HG02870 (cell line): ENCODE measurements at regions not wholly inside any gene's neighbourhood (a gene's known extent, or its start where the extent isn't known, plus 50 kb on each side); places are given as distances from the start of the nearest gene placed in this dataset.
"Not testable (repeated sequence)": the region's sequence is repeated elsewhere in the genome, so short reads cannot be mapped to it uniquely, and the experiment has no call there.

Experiments
- ATAC-seq: cut with Tn5 transposase; IDR thresholded peaks from one replicate; pipeline ENCODE4 v1.9.1; 2021; ENCODE audit warnings: mild to moderate bottlenecking, moderate library complexity; ENCODE audit not compliant: unreplicated experiment

GRCh38 chr16:5966004-5966403 lies 868.4 kb upstream of the EEF2KMT start:
- no peak for ATAC-seq

DNA sequence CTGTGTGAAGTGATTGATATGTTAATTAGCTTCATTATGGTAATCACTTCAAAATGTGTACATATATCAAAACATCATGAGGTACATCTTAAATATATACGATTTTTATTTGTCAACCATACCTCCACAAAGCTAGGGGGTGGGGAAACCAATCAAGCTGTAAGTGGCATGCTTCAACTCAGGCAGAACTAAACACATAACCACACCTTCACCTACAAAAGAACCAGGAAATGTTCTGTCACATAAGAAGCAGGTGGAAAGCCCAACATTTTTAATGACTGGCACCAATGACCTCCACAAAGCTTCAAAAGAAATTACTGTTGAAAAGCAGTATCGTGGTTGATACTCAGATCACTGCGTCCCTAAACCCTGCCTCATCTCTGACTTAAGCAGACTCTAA lies 867.7 kb upstream of the EEF2KMT start:
- ATAC-seq, result no peak

DNA sequence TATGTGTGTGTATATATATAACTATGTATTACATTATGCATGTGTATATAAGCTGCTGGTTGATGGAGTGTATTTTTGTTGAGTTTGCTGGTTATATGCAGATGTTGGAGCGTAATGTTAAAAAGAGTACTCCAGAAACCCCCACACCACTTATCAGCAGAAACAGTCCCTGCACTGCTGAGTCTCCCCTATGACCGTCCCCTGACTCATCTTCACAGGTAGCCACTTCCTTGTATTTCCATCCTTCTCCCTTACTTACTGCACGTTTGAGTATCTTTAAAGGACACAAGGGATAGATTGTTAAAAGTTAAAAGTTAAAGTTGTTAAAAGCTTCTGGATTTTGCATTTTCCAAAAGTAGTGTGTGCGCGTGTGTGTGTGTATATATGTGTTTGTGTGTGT lies 853.9 kb upstream of the EEF2KMT start:
- ATAC-seq, result no peak

GRCh38 chr16:5944971-5945370 lies 847.4 kb upstream of the EEF2KMT start:
- ATAC-seq, result no peak

DNA sequence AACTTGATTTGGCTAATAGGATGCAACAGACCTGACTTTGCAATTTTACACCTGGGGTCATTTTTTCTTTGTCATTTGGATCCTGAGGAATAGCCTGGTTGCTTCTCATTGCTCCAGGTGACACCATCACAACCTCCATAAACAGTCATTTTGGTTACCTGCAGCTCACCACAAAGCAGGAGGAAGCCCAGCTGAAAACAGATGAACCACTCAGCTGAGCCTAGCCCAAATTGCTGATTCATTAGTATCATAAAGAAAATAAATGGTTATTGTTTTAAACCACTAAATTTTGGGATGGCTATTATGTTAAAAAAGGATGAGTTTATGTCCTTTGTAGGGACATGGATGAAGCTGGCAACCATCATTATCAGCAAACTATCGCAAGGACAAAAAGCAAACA lies 841.0 kb upstream of the EEF2KMT start:
- no peak for ATAC-seq

- no peak for ATAC-seq
Measured at GRCh38 chr16:5932906-5933305, 835.3 kb upstream of the EEF2KMT start.

GRCh38 chr16:5928476-5929065 lies 831.0 kb upstream of the EEF2KMT start:
- no peak for ATAC-seq

DNA sequence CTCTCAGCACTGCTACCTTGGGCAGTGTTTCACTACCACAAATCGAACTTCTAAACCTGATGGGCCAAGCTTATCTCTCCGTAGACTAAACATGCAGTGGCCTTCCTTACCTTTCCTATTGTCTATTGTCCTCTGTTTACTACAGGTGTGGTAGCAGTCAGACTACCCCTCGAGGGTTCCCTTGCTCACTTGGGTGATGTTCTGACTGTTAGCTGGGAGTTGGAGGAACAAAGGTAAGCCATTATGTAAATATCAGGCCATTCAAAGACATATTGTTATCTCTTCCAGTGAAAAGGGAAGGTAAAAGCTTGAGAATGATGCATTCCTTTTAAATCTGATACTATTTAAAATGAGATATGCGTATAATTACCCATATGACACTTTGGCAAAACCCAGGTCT lies 828.3 kb upstream of the EEF2KMT start:
- no peak for ATAC-seq

DNA sequence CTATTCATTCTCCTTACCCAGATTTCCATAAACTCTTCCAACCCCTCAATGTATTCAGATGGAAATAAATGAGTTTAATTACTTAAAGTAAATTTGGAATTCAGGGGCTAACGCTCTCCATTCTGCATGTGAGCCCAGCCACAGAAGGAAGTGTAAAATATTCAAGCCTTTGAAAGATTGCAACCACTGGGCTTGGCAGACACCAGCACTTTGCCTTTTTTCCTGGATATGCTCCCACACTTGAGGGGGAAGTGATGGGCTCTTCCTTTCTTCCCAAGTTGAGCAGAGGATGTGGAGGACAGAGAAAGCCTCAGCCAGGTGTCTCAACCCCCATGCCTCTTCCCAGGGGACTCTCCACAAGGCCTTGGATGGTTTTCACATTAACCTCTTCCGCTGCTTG lies 825.1 kb upstream of the EEF2KMT start:
- no peak for ATAC-seq

- ATAC-seq, result no peak
Measured at GRCh38 chr16:5918567-5919130, 821.1 kb upstream of the EEF2KMT start.

DNA sequence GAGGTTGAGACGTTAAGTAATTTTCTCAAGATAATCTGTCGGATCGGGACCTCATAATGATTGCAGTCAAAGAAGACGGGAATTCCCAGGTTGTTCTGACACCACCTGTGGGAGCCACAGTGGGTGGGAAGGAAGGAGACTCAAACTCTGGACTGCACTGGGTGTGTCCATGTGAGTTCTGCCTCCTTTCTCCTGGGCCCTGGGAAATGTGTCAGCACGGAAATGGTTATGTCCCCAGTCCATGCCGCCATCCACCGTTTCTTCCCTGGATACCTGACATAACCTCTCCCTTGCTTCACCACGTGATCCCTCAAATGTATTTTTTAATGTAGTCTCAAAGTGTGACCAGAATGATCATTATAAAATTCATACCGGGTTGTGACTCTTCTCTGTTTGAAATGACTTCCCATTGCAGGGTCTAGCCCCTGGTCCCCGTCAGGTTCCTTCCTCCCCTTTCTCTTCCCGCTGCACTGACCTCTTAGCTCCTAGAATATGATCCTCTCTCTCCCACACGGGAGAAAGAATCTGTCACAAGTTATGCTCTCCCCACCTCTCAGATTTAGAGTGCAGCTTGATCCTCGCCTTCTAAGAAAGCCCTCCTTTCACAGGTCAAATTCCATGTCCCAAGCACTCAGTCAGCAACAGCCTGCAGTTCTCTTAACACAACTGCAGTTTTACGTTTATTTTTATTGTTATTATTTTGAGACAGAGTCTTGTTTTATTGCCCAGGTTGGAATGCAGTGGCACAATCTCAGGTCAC lies 820.0 kb upstream of the EEF2KMT start:
- ATAC-seq, result no peak

DNA sequence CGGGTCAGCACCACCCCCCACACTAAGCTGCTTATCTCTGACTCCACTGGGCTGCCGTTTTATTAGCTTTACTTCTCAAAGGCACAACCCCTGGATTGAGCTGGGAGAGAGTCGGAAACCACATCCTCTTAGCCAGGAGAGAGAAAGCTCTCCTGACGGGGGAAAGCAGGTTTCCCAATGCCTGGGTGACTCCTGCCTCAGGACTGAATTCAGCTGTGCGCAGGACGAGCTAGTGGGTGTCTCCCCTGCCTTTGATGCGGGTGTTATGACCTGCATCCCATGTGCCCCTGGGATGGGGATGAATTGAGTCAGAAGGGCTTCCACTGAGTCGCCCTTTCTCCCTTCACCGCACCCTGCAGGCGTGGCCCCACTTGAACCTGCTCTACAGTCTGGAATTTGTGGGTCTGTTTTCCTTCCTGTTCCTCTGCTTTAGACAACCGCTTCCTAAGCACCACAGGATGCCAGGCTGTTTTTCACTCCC lies 819.2 kb upstream of the EEF2KMT start:
- no peak for ATAC-seq

- ATAC-seq, result no peak
Measured at GRCh38 chr16:5911241-5911640, 813.6 kb upstream of the EEF2KMT start.

DNA sequence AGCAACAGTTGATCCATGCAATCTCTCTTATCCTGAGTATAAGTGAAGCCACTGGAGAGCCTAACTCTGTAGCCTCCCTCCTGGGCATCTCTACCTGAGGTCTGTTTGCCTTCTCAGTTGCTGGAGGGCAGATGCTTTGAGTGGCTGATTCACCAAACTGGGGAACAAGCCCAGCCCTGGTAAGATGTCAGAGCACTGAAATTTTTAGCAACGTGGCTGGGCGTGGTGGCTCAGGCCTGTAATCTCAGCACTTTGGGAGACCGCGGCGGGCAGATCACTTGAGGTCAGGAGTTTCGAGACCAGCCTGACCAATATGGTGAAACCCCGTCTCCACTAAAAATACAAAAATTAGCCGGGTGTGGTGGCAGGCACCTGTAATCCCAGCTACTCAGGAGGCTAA lies 812.0 kb upstream of the EEF2KMT start:
- ATAC-seq, result not testable (repeated sequence)

DNA sequence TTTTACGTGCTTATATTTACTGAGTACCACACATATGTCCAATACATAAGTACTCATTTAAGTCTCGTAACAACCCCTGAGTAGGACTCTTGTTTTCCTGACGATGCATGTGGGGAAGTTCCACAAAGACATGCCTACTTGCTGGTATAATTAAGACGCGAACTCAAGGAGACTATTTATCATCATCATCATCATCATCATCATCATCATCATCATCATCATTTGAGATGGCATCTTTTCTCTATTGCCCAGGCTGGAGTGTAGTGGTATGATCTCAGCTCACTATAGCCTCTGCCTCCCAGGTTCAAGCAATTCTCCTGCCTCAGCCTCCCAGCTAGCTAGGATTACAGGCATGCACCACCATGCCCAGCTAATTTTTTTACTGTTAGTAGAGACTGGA lies 809.9 kb upstream of the EEF2KMT start:
- ATAC-seq, result no peak

DNA sequence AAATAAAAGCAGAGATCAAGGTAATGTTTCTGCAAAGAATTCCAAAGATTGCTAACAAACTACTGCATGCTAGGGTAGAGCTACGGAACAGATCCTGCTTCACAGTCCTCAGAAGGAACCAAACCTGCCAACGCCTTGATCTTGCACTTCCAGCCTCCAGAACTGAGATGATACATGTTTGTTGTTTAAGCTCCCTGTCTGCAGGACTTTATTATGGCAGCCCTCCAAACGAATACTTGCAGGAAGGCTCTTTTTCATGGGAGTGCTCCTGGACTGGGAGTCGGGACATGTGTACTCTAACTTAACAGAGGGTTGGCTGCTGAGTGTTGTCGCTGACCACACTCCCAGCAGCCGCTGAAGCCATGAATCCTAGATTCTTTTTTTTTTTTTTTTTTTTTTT lies 808.8 kb upstream of the EEF2KMT start:
- ATAC-seq, result no peak

DNA sequence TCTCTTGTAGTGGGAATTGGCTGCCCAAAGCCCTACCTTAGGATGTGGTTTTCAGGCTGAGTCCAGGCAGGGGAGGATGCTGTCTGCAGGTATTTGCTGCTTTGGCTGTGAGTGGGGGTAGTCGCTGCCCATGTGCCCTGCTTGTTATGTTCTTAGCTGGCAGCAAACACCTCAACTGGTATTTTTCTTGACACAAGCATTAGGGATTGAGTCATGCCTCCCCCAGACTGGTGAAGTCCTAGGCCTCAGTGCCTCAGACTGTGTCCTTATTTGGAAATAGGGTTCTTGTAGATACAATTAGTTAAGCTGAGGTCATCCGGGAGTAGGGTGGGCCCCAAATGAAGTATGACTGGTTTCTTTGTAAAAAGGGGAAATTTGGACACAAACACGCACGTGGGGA lies 808.3 kb upstream of the EEF2KMT start:
- no peak for ATAC-seq

- no peak for ATAC-seq
Measured at GRCh38 chr16:5903832-5904231, 806.2 kb upstream of the EEF2KMT start.

GRCh38 chr16:5903153-5903552 lies 805.6 kb upstream of the EEF2KMT start:
- no peak for ATAC-seq

DNA sequence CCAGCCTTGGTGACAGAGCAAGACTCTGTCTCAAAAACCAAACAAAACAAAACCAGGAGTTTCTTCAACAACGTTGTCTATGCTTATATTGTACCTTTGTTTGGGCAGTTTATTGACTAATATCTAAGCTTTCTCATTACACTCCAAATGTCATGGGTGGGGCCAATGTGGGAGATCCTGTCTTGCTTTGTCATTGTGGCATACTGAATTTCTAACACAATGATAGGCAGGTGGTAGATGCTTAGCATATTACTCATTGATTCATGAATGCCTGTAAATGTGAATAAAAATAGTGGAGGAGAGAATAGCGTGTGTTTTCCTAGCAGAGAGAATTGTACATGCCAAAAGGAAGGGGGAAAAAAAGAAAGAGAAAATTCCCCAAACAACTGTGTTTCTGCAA lies 802.5 kb upstream of the EEF2KMT start:
- ATAC-seq, result no peak

DNA sequence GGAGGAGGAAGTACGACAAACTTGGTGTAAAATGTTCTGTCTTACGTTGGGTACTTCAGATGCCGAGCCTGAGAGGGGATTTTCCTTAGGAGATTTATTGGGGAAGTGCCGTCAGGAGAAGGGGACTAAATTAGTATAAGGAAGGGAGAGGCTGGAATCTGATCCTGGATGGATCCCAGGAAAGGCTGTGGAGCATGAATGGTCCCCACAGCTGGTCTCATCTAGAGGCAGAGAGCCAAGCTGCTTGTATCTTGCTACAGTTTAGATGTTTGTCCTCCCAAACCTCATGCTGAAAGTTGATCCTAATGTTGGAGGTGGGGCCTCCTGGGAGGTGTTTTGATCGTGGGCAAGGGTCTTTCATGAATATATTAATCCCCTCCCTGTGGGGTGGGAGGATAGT lies 798.4 kb upstream of the EEF2KMT start:
- no peak for ATAC-seq

GRCh38 chr16:5895137-5895536 lies 797.5 kb upstream of the EEF2KMT start:
- no peak for ATAC-seq
